BE2C (cell line): ENCODE measurements at regions not wholly inside any gene's neighbourhood (a gene's known extent, or its start where the extent isn't known, plus 50 kb on each side); places are given as distances from the start of the nearest gene placed in this dataset.

ENCODE experiments used
- DNase-seq: peaks from one replicate; pipeline ENCODE4 v3.0.0-alpha.2; 2020
- H3K27me3 ChIP-seq: fragments of 250-450 bp; sonication (Bioruptor Pico); 2 replicates; pipeline ENCODE4 v1.5.1; 2020; ENCODE audit warnings: mild to moderate bottlenecking
- H3K36me3 ChIP-seq: fragments of 250-450 bp; sonication (Bioruptor Pico); 2 replicates; pipeline ENCODE4 v1.5.1; 2020; ENCODE audit warnings: mild to moderate bottlenecking
- H3K4me1 ChIP-seq: fragments of 250-450 bp; sonication (Bioruptor Pico); 2 replicates; pipeline ENCODE4 v1.5.1; 2020
- H3K4me3 ChIP-seq: 2 replicates; pipeline ENCODE4 v1.5.1; 2011; ENCODE audit warnings: low read depth, low read length
- H3K9me3 ChIP-seq: fragments of 250-450 bp; sonication (Bioruptor Pico); 2 replicates; pipeline ENCODE4 v1.5.1; 2020
- CTCF ChIP-seq: IDR thresholded peaks from 2 replicates; pipeline ENCODE4 v1.5.1; 2012; ENCODE audit warnings: mild to moderate bottlenecking, low read depth, low read length

GRCh38 chr10:15445006-15445390 is 73.9 kb upstream of the FAM171A1 start:
- H3K27me3 ChIP-seq = no peaks in the 10 kb centered on the region
- no peak for DNase-seq
- H3K4me3 ChIP-seq = no peak overlapping the region
- H3K36me3 ChIP-seq = no peaks in the 10 kb centered on the region
- no peaks in the 10 kb centered on the region for H3K4me1 ChIP-seq
- H3K9me3 ChIP-seq = no peaks in the 10 kb centered on the region
- no peak for TF ChIP-seq CTCF

GRCh38 chr10:15444105-15445005 is 73.3 kb upstream of the FAM171A1 start:
- no peak overlapping the region for H3K4me3 ChIP-seq
- no peaks in the 10 kb centered on the region for H3K4me1 ChIP-seq
- DNase-seq = no peak
- H3K9me3 ChIP-seq = no peaks in the 10 kb centered on the region
- no peak for TF ChIP-seq CTCF
- no peaks in the 10 kb centered on the region for H3K27me3 ChIP-seq
- no peaks in the 10 kb centered on the region for H3K36me3 ChIP-seq

GRCh38 chr10:15442056-15442455 is 71.0 kb upstream of the FAM171A1 start:
- Histone ChIP-seq H3K4me1 (no peaks in the 10 kb centered on the region), H3K27me3 (no peaks in the 10 kb centered on the region), H3K4me3 (no peak overlapping the region), H3K9me3 (no peaks in the 10 kb centered on the region), H3K36me3 (no peaks in the 10 kb centered on the region)
- DNase-seq = no peak
- no peak for TF ChIP-seq CTCF

- Histone ChIP-seq H3K36me3 (no peaks in the 10 kb centered on the region), H3K4me1 (no peaks in the 10 kb centered on the region), H3K9me3 (no peaks in the 10 kb centered on the region), H3K27me3 (no peaks in the 10 kb centered on the region), H3K4me3 (no peak overlapping the region)
- no peak for DNase-seq
- TF ChIP-seq CTCF = no peak
These were observed 69.2 kb upstream of the FAM171A1 start for GRCh38 chr10:15440204-15440711.

GRCh38 chr10:15439341-15439842 is 68.3 kb upstream of the FAM171A1 start:
- Histone ChIP-seq H3K4me1 (no peaks in the 10 kb centered on the region), H3K9me3 (no peaks in the 10 kb centered on the region), H3K4me3 (peak overlapping the region; percentile 45), H3K27me3 (no peaks in the 10 kb centered on the region), H3K36me3 (no peaks in the 10 kb centered on the region)
- TF ChIP-seq CTCF = peak; percentile 58
- no peak for DNase-seq

GRCh38 chr10:15436696-15437095 is 65.6 kb upstream of the FAM171A1 start:
- no peak for TF ChIP-seq CTCF
- no peaks in the 10 kb centered on the region; the same call in 1 of the 2 replicates for H3K27me3 ChIP-seq
- H3K4me3 ChIP-seq = no peak overlapping the region
- H3K9me3 ChIP-seq = no peaks in the 10 kb centered on the region
- H3K4me1 ChIP-seq = no peaks in the 10 kb centered on the region
- no peak for DNase-seq
- H3K36me3 ChIP-seq = no peaks in the 10 kb centered on the region
